Ovary (tissue), 7 donors: ENCODE measurements at regions not wholly inside any gene's neighbourhood (a gene's known extent, or its start where the extent isn't known, plus 50 kb on each side); places are given as distances from the start of the nearest gene placed in this dataset.

Experiments used
- DNase-seq, 5 donors: peaks; one replicate each; pipeline ENCODE4 v3.0.0-alpha.2; 2019 to 2020
- H3K27ac ChIP-seq, 2 donors: fragments of 200-600 bp; one replicate each; pipeline versions ENCODE4 v1.5.1 to v1.8.0; 2019 to 2022
- H3K27me3 ChIP-seq: fragments of 200-600 bp; one replicate; pipeline ENCODE4 v1.8.0; 2022
- H3K36me3 ChIP-seq: fragments of 200-600 bp; sonication (generic); one replicate; pipeline ENCODE4 v1.5.1; 2019
- H3K4me1 ChIP-seq: one replicate; pipeline ENCODE4 v1.8.1; 2013; ENCODE audit warnings: mild to moderate bottlenecking, moderate library complexity; ENCODE audit not compliant: insufficient read depth
- H3K4me3 ChIP-seq: fragments of 200-600 bp; sonication (generic); one replicate; pipeline ENCODE4 v1.5.1; 2017
- H3K9me3 ChIP-seq, 2 donors: fragments of 200-600 bp in 1 of 2; sonication (generic) in 1 of 2; one replicate each; pipeline versions ENCODE4 v1.5.1 to v1.8.1; 2013 to 2019; ENCODE audit warnings: mild to moderate bottlenecking in 1 of 2, moderate library complexity in 1 of 2
- CTCF ChIP-seq, 3 donors: fragments of 450-650 bp in 2 of 3; fragments of 200-600 bp in 1 of 3; IDR thresholded peaks; one replicate each; pipeline versions ENCODE4 v1.5.1 to v1.8.0; 2016 to 2022; ENCODE audit warnings: antibody characterized with exemption in 3 of 3, mild to moderate bottlenecking in 1 of 3
- EP300 ChIP-seq: sonication (generic); formaldehyde crosslinking; IDR thresholded peaks from one replicate; pipeline ENCODE4 v1.6.1; 2017; ENCODE audit warnings: antibody characterized with exemption
- POLR2A ChIP-seq: fragments of 450-650 bp; IDR thresholded peaks from one replicate; pipeline ENCODE4 v1.6.1; 2017; ENCODE audit warnings: antibody characterized with exemption, mild to moderate bottlenecking, moderate library complexity
- WGBS, 3 donors: extraction: QIAGEN DNeasy Blood & Tissue Kit in 1 of 3; methylation state at CpG; one replicate each; pipeline versions ENCODE4 v1.1.5 to v1.1.7; 2013 to 2017; 5-methylcytosine and 5-hydroxymethylcytosine counted together
- intact Hi-C, 4 donors: fragments of 100-400 bp; cut with DNase I; formaldehyde crosslinking; loops; one replicate each; pipeline versions ENCODE4 v1.11.0 to v1.15.1; 2022 to 2023
- donor health status: DM: no; HTN: no; CAD: no; lungs with moderate emphysema.
- donor health status: DM: no; HTN: no; CAD: no.
- donor health status: Bipolar disorder and iron deficiency.
- donor health status: DM: no; HTN: no; CAD: no.
- donor health status: DM: yes; HTN: yes; CAD: no.

GRCh38 chr1:201625226-201625761 lies 86.4 kb downstream of the NAV1 start:
- TF ChIP-seq CTCF (IDR thresholded peaks at IDR 0.05) (no peak), POLR2A (no peak), EP300 (no peak)
- intact Hi-C loops, result no loop called here
- Histone ChIP-seq H3K27ac (no peak overlapping the region), H3K4me1 (no peaks in the 10 kb centered on the region), H3K9me3 (no peaks in the 10 kb centered on the region), H3K4me3 (no peak overlapping the region), H3K27me3 (no peaks in the 10 kb centered on the region), H3K36me3 (no peaks in the 10 kb centered on the region)
- WGBS, 3 donors, result 34 to 51% (median 40%) methylated on average over 3 of the region's 3 CpGs
- no peak for DNase-seq

GRCh38 chr1:201625851-201626251 lies 86.9 kb downstream of the NAV1 start:
- Histone ChIP-seq H3K4me3 (no peak overlapping the region), H3K9me3 (no peaks in the 10 kb centered on the region), H3K27me3 (no peaks in the 10 kb centered on the region), H3K27ac (no peak overlapping the region), H3K36me3 (no peaks in the 10 kb centered on the region), H3K4me1 (no peaks in the 10 kb centered on the region)
- 82 to 90% (median 84%) methylated on average over 3 of the region's 3 CpGs for WGBS, 3 donors
- intact Hi-C loops, result no loop called here
- TF ChIP-seq POLR2A (no peak), EP300 (no peak), CTCF (IDR thresholded peaks at IDR 0.05) (no peak)
- no peak for DNase-seq

DNA sequence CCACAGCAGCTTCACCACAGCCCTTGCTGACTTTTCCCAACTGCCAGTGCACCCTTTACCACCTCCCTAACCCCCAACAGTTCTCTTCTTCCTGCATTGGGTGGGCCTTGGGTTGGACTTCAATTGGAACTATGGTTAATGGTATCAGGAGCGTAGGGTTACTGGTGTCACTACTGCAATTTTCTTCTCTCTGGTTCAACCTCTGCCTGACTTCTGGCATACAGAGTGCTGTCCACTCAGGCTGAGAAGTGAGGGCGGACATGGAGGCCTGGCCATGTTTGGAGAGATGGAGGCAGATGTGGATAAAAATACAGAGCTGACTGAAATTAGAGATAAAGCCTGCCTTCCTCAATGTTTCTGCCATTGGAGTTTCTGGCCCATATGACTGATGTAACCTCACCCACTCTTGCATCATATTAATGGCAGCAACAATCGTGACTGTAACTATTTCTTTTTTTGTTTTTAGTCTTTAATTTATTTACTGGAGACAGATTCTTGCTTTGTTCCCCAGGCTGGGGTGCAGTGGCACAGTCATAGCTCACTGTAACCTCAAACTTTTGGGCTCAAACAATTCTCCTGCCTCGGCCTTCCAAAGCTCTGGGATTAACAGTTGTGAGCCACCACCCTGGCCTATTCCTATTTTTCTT lies 87.8 kb downstream of the NAV1 start:
- 89 to 96% (median 93%) methylated on average over 4 of the region's 4 CpGs for WGBS, 3 donors
- TF ChIP-seq POLR2A, result no peak
- no peak for TF ChIP-seq EP300
- TF ChIP-seq CTCF (IDR thresholded peaks at IDR 0.05), result no peak
- Histone ChIP-seq H3K27ac (no peak overlapping the region), H3K4me3 (no peak overlapping the region), H3K4me1 (no peaks in the 10 kb centered on the region), H3K36me3 (no peaks in the 10 kb centered on the region), H3K9me3 (no peaks in the 10 kb centered on the region), H3K27me3 (no peaks in the 10 kb centered on the region)
- DNase-seq, result no peak
- intact Hi-C loops, result no loop called here

GRCh38 chr1:201628490-201628889 lies 89.6 kb downstream of the NAV1 start:
- intact Hi-C loops, result no loop called here
- H3K4me3 ChIP-seq, result no peak overlapping the region
- WGBS, 3 donors, result 63 to 81% (median 63%) methylated on average over 6 of the region's 6 CpGs
- no peak for TF ChIP-seq EP300
- TF ChIP-seq POLR2A, result no peak
- no peak for TF ChIP-seq CTCF (IDR thresholded peaks at IDR 0.05)
- no peak overlapping the region for H3K27ac ChIP-seq
- DNase-seq, result no peak
- no peaks in the 10 kb centered on the region for H3K27me3 ChIP-seq
- no peaks in the 10 kb centered on the region for H3K4me1 ChIP-seq
- no peaks in the 10 kb centered on the region for H3K36me3 ChIP-seq
- H3K9me3 ChIP-seq, result no peaks in the 10 kb centered on the region
